ENCODE measurements at regions not wholly inside any gene's neighbourhood (a gene's known extent, or its start where the extent isn't known, plus 50 kb on each side); places are given as distances from the start of the nearest gene placed in this dataset.

DNA sequence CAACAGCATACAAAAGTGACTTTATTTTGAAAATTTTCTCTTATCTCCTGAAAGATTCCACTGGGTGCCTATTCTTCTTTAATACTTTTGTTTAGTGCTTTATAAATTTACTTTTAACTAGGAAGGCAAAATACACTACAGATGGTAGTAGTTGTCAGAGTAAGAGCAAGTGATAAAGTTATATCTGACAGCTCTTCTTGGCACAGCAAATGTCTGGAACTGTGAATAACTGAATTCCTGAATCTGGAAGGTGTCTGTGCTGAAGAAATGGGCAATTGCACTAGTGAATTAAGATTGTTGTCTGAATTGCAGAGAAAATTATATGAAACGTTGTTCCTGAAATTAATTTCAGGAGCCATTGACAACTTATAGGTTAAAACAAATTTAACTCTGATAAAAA, 213.8 kb upstream of the CBLB start:
- TF ChIP-seq, protein P1, sequence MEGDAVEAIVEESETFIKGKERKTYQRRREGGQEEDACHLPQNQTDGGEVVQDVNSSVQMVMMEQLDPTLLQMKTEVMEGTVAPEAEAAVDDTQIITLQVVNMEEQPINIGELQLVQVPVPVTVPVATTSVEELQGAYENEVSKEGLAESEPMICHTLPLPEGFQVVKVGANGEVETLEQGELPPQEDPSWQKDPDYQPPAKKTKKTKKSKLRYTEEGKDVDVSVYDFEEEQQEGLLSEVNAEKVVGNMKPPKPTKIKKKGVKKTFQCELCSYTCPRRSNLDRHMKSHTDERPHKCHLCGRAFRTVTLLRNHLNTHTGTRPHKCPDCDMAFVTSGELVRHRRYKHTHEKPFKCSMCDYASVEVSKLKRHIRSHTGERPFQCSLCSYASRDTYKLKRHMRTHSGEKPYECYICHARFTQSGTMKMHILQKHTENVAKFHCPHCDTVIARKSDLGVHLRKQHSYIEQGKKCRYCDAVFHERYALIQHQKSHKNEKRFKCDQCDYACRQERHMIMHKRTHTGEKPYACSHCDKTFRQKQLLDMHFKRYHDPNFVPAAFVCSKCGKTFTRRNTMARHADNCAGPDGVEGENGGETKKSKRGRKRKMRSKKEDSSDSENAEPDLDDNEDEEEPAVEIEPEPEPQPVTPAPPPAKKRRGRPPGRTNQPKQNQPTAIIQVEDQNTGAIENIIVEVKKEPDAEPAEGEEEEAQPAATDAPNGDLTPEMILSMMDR (IDR thresholded peaks at IDR 0.05; ENCODE audit: low read depth, low read length), result no peak

DNA sequence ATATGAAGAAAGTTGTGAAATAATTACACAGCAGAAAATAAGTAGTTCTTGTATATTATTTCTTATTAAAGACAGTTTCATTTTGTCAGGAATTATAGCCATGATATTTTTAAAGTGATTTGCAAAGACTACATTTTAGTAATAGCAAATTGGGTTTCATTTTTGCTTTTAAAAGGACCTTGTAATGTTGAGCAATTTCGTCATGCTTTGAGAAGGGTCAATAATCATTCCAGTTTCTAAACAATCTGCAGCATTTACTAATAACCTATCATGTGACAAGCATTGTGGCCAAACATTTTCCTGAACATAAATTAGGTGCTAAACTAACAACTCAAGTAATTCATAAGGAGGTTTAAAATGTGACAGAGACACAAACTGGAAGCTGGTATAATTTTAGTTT, 214.4 kb upstream of the CBLB start:
- H3K4me3 ChIP-seq (ENCODE audit: low read depth, low read length), result no peak overlapping the region
- TF ChIP-seq, protein P1 (IDR thresholded peaks at IDR 0.05; ENCODE audit: low read depth, low read length), result no peak

More for the DNA sequence above, 213.8 kb upstream of the CBLB start:
- no peak overlapping the region for H3K4me3 ChIP-seq (ENCODE audit: low read depth, low read length)

DNA sequence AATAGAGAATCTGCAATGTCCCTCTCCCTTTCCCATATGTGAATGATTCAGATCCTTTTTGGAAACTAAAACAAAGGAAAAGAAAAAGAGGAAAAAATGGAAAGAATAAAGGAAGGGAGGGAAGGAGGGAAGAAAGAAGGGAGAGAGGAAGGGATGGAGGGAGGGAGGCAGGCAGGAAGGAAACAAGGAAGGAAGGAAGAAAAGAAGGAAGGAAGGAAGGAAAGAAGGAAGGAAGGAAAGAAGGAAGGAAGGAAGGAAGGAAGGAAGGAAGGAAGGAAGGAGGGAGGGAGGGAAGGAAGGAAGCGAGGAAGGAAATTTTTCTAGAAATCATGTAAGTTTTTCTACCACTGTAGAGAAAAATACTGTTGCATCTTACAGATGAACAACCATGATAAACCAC, 215.0 kb upstream of the CBLB start:
- H3K4me3 ChIP-seq (ENCODE audit: low read depth, low read length), result no peak overlapping the region
- TF ChIP-seq, protein P1 (IDR thresholded peaks at IDR 0.05; ENCODE audit: low read depth, low read length), result no peak

DNA sequence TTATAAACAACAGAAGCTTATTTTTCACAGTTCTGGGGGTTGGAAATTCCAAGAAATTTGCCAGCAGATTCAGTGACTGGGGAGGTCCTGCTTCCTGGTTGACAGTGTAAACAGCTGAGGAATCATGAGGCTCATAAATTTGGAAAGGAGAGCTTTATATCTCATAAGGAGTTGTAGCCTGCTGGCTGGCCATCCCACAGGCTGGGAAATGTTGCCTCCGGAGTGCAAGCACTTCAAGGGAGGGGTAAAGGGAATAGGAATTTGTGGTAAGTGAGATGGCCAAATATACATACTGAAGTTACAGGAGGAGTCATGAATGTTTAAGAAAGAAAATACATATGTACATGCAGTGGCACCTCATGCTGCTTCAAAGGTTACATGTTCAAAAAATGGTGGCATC, 217.2 kb upstream of the CBLB start:
- no peak overlapping the region for H3K4me3 ChIP-seq (ENCODE audit: low read depth, low read length)
- TF ChIP-seq, protein P1 (IDR thresholded peaks at IDR 0.05; ENCODE audit: low read depth, low read length), result no peak

DNA sequence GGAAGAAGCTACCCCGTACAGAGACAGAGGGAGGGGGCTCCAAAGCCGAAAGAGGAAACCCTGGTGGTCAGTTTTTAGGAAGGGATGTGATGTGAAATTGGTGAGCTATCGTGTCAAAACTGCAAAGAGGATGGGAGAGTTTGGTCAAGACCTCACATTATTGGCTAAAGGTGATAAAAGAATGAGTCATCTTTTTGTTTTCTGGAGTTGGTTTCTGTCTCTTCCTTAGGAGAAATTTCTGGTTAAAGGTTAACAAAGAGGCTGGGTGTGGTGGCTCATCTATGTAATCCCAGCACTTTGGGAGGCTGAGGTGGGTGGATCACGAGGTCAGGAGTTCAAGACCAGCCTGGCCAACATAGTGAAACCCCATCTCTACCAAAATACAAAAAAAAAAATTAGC, 217.8 kb upstream of the CBLB start:
- H3K4me3 ChIP-seq (ENCODE audit: low read depth, low read length), result no peak overlapping the region
- TF ChIP-seq, protein P1 (IDR thresholded peaks at IDR 0.05; ENCODE audit: low read depth, low read length), result no peak

DNA sequence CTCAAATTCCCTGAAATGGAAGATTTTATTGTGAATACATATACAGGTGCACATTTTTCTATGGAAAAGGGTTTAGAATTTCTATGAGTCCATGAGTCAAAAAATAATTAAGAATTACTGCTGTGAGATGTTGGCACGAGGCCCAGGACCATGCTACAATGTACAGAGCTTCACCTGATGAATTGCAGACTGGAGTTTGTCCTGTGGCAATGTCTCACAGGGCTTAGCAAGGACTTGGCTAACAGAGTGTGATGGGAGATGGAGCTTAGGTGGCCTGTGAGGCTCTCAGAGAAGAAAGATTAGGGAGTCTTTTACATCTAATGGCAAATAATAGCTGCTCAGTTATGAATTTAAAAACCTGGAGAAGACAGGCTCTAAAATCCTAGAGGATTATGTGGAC, 219.5 kb upstream of the CBLB start:
- TF ChIP-seq, protein P1 (IDR thresholded peaks at IDR 0.05; ENCODE audit: low read depth, low read length), result no peak
- H3K4me3 ChIP-seq (ENCODE audit: low read depth, low read length), result no peak overlapping the region

- TF ChIP-seq, protein P1 (IDR thresholded peaks at IDR 0.05; ENCODE audit: low read depth, low read length), result no peak
- H3K4me3 ChIP-seq (ENCODE audit: low read depth, low read length), result no peak overlapping the region
Observed at GRCh38 chr3:106088899-106089298, 220.1 kb upstream of the CBLB start.

All from WI38 (cell line).